ENCODE measurements at regions not wholly inside any gene's neighbourhood (a gene's known extent, or its start where the extent isn't known, plus 50 kb on each side); places are given as distances from the start of the nearest gene placed in this dataset.

- no peaks in the 10 kb centered on the region for H3K27me3 ChIP-seq (ENCODE audit: control insufficient read depth, extremely low read depth, insufficient read depth, low read length)
- dilution Hi-C loops (cut with MboI; ENCODE audit: extremely low pct_ligation_motif_present, low sequenced_read_pairs), result no loop called here
- no peak for FAIRE-seq
Observed at GRCh38 chr3:25339225-25339624, 88.8 kb upstream of the RARB start.

GRCh38 chr3:25344670-25345069, 83.4 kb upstream of the RARB start:
- DNase-seq (ENCODE audit: low read depth, low spot score), result no peak
- H3K79me2 ChIP-seq (ENCODE audit: control insufficient read depth, insufficient read depth, low read length), result no peaks in the 10 kb centered on the region
- no peak overlapping the region for H3K4me3 ChIP-seq (ENCODE audit: control insufficient read depth in 2 of 3, extremely low read depth in 1 of 3, insufficient read depth in 2 of 3, low read depth in 1 of 3, low read length in 3 of 3)
- no peak overlapping the region for H3K27ac ChIP-seq (ENCODE audit: control insufficient read depth, insufficient read depth, low read length)
- H2AFZ ChIP-seq (ENCODE audit: control insufficient read depth, low read length), result no peak overlapping the region
- no peaks in the 10 kb centered on the region for H3K4me1 ChIP-seq (ENCODE audit: control insufficient read depth, extremely low read depth, insufficient read depth, low read length)
- no peak for FAIRE-seq
- no peak overlapping the region for H3K9ac ChIP-seq (ENCODE audit: control insufficient read depth, extremely low read depth, insufficient read depth, low read length)
- dilution Hi-C loops (cut with MboI; ENCODE audit: extremely low pct_ligation_motif_present, low sequenced_read_pairs), result no loop called here
- H3K9me3 ChIP-seq (ENCODE audit: control insufficient read depth, low read depth, low read length), result no peaks in the 10 kb centered on the region
- no peaks in the 10 kb centered on the region for H3K9me1 ChIP-seq (ENCODE audit: control insufficient read depth, extremely low read depth, insufficient read depth, low read length)
- no peak for TF ChIP-seq EZH2 (IDR thresholded peaks at IDR 0.05; ENCODE audit: low read length)
- TF ChIP-seq, protein P1, sequence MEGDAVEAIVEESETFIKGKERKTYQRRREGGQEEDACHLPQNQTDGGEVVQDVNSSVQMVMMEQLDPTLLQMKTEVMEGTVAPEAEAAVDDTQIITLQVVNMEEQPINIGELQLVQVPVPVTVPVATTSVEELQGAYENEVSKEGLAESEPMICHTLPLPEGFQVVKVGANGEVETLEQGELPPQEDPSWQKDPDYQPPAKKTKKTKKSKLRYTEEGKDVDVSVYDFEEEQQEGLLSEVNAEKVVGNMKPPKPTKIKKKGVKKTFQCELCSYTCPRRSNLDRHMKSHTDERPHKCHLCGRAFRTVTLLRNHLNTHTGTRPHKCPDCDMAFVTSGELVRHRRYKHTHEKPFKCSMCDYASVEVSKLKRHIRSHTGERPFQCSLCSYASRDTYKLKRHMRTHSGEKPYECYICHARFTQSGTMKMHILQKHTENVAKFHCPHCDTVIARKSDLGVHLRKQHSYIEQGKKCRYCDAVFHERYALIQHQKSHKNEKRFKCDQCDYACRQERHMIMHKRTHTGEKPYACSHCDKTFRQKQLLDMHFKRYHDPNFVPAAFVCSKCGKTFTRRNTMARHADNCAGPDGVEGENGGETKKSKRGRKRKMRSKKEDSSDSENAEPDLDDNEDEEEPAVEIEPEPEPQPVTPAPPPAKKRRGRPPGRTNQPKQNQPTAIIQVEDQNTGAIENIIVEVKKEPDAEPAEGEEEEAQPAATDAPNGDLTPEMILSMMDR (optimal IDR thresholded peaks at IDR 0.05 in 1 of 3, IDR thresholded peaks at IDR 0.05 in 1 of 3, conservative IDR thresholded peaks at IDR 0.05 in 1 of 3; ENCODE audit: extremely low read depth in 1 of 3, insufficient read depth in 2 of 3, low read length in 3 of 3), result no peak
- no peaks in the 10 kb centered on the region for H3K27me3 ChIP-seq (ENCODE audit: control insufficient read depth, extremely low read depth, insufficient read depth, low read length)
- no peaks in the 10 kb centered on the region for H3K36me3 ChIP-seq (ENCODE audit: control insufficient read depth in 2 of 2, extremely low read depth in 1 of 2, insufficient read depth in 2 of 2, low read length in 2 of 2)
- no peak overlapping the region for H3K4me2 ChIP-seq (ENCODE audit: control insufficient read depth, extremely low read depth, insufficient read depth, low read depth, low read length)
- H4K20me1 ChIP-seq (ENCODE audit: control insufficient read depth, extremely low read depth, insufficient read depth, low read length), result no peaks in the 10 kb centered on the region

More at GRCh38 chr3:25339225-25339624, 88.8 kb upstream of the RARB start:
- no peaks in the 10 kb centered on the region for H3K36me3 ChIP-seq (ENCODE audit: control insufficient read depth in 2 of 2, extremely low read depth in 1 of 2, insufficient read depth in 2 of 2, low read length in 2 of 2)
- H3K4me1 ChIP-seq (ENCODE audit: control insufficient read depth, extremely low read depth, insufficient read depth, low read length), result no peaks in the 10 kb centered on the region
- no peaks in the 10 kb centered on the region for H3K9me1 ChIP-seq (ENCODE audit: control insufficient read depth, extremely low read depth, insufficient read depth, low read length)
- no peak overlapping the region for H3K9ac ChIP-seq (ENCODE audit: control insufficient read depth, extremely low read depth, insufficient read depth, low read length)
- no peak overlapping the region for H3K27ac ChIP-seq (ENCODE audit: control insufficient read depth, insufficient read depth, low read length)
- no peaks in the 10 kb centered on the region for H3K79me2 ChIP-seq (ENCODE audit: control insufficient read depth, insufficient read depth, low read length)
- H3K9me3 ChIP-seq (ENCODE audit: control insufficient read depth, low read depth, low read length), result no peaks in the 10 kb centered on the region
- TF ChIP-seq, protein P1 (optimal IDR thresholded peaks at IDR 0.05 in 1 of 3, IDR thresholded peaks at IDR 0.05 in 1 of 3, conservative IDR thresholded peaks at IDR 0.05 in 1 of 3; ENCODE audit: extremely low read depth in 1 of 3, insufficient read depth in 2 of 3, low read length in 3 of 3), result no peak
- no peak for TF ChIP-seq EZH2 (IDR thresholded peaks at IDR 0.05; ENCODE audit: low read length)
- DNase-seq (ENCODE audit: low read depth, low spot score), result no peak
- no peak overlapping the region for H2AFZ ChIP-seq (ENCODE audit: control insufficient read depth, low read length)
- H4K20me1 ChIP-seq (ENCODE audit: control insufficient read depth, extremely low read depth, insufficient read depth, low read length), result no peaks in the 10 kb centered on the region
- H3K4me3 ChIP-seq (ENCODE audit: control insufficient read depth in 2 of 3, extremely low read depth in 1 of 3, insufficient read depth in 2 of 3, low read depth in 1 of 3, low read length in 3 of 3), result no peak overlapping the region
- H3K4me2 ChIP-seq (ENCODE audit: control insufficient read depth, extremely low read depth, insufficient read depth, low read depth, low read length), result no peak overlapping the region
